Stimulated activated CD8-positive, alpha-beta memory T cell treated with anti-CD3 and anti-CD28 coated beads, Interleukin-12 subunit alpha, Interleukin-12 subunit beta, amount 100 ng/mL, for 1 hour (primary cell): ENCODE measurements at regions not wholly inside any gene's neighbourhood (a gene's known extent, or its start where the extent isn't known, plus 50 kb on each side); places are given as distances from the start of the nearest gene placed in this dataset.

Source experiments
- DNase-seq: peaks from one replicate; pipeline ENCODE4 v3.0.0-alpha.2; 2020; ENCODE audit warnings: low read depth

DNA sequence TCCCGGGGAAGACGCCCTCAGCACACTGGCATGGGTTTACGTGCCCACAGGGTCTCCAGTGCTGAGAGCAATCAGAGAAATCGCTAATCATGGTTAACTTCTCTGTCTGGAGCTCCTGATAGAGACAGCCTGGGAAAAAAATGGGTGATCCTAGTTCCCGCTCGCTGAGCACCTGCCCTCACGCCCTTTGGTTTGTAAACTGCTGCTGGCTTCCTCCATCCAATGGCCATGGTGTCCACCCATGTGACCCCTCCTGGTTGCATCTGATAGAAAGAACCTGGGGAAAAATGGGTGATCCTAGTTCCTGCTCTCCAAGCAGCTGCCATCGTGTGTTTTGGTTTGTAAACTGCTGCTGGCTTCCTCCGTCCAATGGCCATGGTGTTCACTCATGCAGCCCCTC lies 402.2 kb downstream of the PRDM2 start:
- no peak for DNase-seq

DNA sequence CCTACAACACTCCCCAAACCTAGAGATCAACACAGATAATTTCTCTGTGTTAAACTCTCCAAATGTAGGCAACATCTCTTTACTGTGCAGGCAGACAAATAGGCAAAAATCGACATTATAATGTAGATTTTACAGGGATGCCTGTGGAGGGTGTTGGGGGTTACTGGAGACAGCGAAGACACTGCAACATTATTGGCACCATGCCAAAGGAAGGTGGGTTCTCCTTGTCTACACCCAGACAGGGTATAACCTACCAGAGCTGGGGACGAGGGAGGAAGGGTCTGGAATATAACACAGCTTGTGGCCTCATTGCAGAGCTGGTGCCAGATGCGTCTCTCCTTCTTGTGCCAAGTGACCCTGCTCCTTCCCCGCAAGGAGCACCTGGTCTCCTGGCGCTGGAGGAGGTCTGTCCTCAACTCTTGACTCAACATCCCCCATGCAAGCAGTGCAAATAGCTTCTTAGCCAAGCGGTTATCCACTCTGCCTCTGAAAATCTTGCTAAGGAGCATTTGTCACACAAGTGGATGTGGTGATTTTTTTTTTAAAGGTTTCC lies 404.0 kb downstream of the PRDM2 start:
- DNase-seq, result no peak

DNA sequence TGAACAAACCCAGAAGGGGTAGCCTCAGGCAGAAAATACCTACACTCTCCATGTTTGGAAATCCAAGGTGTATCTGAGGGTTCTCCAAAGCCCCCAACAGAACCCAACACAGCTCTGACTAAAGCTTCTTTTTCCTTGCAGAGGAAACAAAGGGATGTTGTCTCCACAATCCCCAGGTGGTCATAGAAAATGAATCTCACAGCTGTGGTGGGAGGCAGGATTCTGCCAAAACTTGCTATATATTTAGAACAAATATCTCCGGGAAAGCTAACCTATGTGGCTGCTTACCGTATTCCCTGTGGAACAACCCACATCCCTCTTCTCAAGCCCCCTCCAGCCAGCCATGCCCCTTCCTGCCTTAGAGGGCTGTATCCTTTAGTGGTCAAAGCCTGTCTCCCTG lies 406.1 kb downstream of the PRDM2 start:
- DNase-seq, result no peak

DNA sequence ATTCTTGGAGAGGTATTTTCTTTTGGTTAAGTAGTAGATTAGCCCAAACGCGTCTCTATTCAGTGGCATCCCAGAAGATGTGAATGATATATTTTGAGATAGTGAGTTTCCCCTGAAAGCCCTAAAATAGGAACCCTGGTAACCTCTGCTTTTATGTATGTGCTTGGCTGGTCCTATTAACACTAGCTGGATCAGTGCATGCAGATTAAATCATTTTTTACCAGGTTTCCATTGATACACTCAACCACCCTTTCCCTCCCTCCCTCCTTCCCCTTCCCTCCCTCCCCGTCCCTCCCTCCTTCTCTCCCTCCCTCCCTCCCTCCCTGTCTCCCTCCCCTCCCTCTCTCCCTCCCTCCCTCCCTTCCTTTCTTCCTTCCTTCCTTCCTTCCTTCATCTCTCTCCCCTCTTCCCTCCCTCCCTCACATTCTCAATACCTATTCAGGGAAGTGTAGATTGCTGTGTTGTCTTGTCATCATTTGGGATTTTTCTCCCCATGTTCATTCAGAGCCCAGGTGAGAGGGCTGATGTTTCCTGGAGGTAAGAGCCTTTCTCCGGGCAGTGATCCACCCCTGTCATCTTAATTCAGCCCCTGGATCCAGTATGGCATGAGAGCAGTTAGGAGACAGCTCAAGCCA lies 406.8 kb downstream of the PRDM2 start:
- DNase-seq, result no peak

DNA sequence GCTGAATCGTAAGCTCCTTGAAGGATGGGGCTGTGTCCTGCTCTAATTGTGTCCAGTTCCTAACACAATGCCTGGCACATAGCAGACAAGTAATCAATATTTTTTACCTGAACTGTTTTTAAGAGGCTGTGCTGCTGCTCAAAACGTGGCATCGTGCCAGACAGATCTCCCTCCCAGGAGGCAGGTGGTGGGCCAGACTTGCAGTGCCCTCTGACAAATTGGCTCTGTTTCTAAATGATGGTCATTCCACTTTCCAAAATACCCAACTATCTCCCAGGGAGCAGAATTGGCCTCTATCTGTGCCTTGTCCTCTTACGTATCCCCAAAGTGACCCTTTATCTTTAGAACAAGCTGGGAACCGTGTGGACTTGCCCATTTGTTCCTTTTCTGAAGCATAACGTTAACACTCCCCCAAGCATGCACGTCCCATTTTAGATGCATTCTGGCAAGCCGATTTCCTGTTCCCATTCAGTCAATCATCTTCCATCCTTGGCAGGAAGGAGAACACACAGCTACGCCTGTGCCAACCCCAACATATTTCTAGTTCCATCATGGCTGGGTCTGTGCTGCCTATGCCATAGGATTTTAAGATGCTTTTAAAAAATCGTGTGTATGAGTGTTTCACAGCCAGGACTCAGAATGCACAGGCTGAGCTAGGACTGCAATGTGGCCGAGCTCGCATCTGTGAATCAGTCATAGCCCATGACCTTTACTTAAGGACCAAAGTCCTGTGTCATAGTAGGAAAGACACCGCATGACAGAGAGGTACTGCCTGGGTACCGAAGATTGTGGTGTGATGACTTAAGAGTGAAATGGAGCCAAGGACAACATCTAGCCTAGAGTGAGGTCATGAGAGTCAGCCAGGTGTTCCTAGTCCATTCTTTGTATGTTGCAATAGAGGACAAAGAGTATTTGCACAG lies 408.6 kb downstream of the PRDM2 start:
- no peak for DNase-seq

DNA sequence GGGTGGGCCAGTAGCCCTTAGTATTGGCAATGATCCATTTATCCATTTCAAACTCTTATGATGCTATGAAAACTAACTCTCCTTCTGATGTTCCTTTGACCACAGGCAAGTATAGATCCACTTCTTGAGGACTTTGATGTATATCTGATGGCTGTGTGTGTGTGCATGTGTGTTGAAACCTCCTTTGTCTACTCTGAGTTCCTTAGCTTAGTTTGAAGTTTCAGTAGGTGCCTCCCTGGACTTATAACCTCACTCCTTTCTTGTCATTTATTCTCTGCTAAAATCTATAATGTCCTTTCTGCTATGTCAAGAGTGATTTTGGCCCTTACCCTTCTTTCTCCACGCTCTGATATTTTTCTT lies 409.3 kb downstream of the PRDM2 start:
- DNase-seq, result no peak

DNA sequence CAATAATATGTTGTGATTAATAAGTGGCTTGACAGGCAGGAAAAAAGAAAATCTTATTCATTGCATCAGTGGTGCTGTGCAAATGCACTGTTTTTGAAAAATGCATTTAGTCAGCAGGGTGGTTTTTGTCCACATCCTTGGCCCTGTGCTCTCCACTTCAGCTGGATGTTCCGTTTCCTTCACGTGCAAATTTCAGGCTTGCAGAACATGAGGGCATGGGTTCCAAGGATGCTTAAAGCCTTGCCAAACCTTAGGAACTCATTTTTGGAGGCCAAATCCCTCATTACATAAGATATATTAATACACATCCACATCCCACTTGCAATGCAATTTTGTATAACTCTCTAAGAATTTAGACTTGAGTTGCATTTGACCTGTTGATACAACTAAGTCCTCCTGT lies 410.1 kb downstream of the PRDM2 start:
- DNase-seq, result no peak

DNA sequence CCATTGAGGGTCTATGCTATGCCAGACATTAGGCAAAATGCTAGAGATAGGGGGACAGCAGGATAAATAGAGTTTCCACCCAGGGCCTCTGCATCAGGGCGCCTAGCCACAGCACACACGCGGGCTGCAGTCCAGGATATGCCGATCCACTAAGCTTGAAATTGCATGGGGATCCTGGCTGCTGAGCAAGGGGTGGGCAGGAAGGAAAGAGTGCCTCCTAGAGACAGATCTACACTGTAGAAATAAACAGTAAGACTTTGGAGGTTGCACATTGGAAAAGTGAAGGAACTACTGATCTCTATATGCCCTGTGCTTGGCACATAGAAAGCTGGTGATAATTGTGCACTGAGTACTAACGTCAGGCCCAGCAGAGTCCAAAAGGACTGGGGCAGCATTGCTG lies 411.1 kb downstream of the PRDM2 start:
- DNase-seq, result no peak

DNA sequence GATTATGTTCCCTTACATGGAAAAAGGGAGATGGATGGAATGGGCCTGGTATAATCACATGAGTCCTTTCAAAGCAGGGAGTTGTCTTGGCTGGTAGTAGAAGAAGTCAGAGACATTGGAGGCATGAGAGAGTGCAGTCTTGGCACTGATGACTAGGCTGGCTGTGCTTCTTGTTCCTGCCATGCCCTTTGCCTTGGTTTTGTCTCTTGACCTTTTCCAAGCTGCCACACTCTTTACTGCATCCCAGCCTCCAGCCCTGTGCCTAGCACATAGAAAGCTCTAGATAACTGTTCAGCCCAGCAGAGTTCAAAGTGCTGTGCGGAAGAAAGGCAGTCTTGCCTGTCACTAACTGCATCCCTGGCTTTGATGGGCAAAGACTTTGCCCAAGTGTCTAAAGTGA lies 412.6 kb downstream of the PRDM2 start:
- no peak for DNase-seq

DNA sequence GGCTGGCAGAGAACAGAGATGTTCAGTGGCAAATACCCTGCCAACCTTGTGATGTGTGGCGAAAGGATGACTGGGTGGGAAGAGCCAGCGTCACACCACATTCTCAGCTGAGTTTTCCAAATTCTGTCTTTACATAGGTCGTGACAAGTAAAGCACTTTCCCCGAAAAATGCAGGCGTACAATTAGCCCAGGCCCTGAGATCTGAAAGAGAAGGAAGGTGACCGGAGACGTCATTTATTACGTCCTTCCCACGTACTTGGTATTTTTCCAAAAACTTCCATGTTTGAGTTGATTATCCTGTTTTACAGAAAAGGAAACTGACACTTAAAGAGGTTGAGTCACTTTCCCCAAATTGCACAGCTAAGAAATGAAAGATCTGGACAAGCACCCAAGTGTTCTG lies 413.3 kb downstream of the PRDM2 start:
- DNase-seq, result no peak

DNA sequence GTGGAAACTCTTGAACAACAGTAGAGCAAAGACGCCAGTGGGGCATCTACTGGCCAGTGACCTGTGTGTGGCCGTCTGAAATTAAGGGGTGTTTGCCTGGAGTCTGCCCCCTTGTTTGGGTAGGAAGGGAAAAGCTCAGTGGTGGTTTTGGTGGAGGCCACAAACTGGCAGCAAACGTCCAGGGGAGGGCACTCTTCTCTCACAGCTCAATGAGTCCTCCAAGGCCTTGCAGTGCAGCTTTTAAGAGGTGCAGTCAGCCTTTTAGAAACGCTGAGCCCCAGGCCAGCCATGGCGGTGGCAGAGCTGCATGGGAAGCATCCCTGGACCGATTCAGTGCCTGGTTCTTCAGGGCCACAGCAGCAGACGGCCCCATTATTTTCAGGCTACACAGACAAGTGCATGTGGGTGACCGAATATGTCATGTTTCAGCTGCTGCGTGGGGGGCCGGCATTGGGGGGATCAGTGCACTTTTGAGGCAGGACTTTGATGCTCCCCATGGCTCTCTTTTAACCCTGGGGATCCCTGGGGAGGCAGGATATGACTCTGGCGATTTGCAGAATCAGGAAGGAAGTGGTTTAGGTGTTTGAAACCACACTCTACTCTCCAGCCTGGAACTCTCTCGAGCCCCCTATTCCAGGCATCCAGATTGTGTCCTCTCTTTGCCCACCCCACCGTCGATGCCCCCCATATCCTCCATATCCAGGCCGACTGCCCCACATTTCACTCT lies 414.0 kb downstream of the PRDM2 start:
- no peak for DNase-seq

DNA sequence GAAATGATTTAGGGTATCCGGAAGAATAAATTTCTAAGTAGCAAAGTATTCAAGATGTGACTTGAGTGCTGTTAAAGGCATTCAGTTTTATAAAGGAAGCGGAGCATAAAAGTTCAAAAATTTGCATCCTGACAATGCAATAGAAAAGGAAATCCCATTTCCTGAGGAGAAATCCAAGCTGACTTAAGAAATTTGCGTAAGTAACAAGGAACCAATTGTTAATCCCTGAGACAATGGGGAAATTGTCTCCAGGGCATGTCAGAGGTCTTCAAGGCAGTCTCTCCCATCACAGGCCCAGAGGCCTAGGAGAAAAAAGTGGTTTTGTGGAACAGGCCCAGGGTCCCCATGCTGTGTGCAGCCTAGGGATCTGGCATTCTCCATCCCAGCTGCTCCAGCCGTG lies 416.0 kb downstream of the PRDM2 start:
- no peak for DNase-seq

DNA sequence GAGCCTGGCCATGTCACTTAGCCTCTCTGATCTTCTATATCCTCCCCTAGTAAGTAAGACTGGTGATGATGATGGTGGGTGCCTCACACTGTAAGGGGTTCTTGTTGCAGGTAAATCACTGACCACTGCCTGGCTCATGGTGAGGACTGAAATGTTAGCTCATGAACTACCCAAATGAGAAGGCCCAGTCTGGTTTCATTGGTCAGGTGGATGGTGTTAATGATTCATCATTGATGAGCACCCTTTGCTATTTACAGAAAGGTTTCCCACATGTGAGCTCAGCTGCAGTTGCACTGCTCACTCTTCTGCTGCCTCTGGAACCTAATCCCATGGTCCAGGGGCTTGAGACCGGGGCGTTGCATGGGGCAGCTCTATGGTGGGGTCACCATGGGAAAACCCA lies 417.7 kb downstream of the PRDM2 start:
- DNase-seq, result no peak

DNA sequence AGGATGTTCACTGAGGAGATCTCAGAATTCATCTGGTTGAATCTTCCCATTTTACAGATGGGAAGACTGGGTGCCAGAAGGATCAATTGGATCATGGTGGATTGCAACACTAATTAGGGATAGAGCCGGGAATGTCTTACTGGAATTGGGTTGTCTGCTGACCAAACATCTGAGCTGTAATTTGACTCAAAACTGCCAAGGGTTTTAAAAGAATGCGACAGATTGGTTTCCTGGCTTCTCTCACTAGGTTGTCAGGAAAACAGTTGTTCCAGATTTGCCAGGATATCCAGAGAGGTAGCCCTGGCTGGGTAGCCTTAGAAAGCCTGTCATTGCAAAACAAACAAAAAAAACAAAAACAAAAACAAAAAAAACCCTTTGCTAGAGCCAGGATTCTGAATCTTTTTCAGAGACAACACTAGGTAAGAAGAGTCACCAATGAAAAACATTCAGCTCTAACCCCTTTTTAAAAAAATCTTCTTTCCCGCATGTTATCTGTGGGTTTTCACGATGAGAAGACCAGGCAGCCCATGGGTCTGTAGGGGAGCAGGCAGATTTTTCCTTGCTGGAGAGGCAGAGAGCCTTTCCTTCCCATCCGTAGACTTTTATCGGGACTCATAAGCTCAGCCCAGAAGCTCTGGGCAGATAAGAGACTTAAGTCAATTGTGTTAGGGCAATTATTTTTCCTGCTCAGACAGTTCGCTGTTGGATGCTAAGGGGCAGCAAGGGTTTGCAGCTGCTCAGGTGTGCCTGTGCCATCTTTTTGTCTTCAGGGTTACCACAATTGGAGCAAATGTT lies 418.9 kb downstream of the PRDM2 start:
- no peak for DNase-seq

DNA sequence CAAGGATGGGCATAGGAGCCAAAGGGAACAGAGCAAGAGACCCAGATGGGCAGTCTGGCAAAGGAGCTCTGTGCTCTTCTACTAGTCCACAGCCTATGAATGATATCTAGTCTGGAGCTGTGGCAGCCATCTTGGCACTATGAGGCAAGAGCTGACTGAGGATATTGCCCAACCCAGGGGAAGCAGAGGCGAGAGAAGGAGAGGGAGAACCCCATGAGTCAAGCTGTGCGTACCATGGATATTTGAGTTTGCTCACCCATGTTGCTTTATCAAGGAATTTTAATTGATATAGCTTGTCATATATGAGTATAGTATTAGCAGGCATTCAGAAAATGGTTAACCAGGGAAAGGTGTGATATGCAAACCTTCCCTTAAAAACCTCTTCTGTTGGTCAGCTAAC lies 420.9 kb downstream of the PRDM2 start:
- DNase-seq, result no peak

DNA sequence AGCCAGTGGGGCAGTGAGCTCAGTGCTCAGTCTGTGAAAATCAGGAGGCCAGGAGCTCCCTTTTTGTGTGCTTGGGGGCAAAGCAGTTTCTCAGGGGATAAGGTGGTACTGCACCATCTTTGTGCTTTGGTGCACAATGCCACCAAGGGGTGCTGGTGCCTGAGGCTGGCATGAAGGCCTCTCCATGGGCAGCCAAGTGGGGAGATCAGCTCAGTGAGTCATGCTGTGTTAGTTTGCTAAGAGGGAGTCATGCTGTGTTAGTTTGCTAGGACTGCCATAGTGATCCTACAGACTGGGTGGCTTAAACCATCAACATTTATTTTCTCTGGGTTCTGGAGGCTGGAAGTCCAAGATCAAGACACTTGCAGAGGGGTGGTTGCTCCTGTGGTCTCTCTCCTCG lies 428.1 kb downstream of the PRDM2 start:
- DNase-seq, result no peak

DNA sequence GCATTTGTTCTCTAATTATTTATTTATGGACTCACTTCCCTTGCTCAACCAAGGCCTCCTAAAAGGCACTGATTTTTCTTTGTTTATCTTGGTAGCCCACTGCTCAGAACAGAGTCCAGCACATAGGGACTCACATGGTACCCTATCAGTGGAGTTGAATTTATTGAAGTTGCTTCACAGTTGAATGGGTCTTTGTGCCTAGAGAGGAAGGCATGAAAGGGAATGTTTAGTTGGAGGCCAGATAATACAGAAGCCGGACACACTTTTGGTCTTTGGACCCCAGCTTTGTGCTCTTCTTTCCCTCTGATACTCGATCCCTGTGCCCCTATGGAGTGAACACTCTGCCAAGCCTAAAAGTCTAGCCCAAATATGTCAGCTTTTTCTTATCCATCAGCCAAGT lies 429.0 kb downstream of the PRDM2 start:
- no peak for DNase-seq

DNA sequence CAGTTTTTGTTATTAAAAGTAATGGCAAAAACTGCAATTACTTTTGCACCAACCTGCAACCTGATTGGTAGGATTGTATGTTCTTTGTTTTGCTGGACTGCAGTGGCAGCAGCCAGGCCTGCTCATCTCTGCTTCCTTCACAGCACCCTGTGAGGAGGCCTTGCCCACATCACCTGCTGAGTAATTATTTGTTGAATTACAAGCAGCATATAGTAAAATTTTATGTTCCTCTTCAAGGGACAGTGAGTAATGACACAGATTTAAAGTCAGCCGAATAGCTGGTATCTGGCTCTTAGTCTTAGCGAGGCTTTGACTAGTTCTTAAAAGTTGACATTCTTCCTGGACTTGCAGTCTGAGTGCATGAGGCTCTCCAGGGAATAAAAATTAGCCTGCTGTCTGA lies 435.1 kb downstream of the PRDM2 start:
- DNase-seq, result no peak

DNA sequence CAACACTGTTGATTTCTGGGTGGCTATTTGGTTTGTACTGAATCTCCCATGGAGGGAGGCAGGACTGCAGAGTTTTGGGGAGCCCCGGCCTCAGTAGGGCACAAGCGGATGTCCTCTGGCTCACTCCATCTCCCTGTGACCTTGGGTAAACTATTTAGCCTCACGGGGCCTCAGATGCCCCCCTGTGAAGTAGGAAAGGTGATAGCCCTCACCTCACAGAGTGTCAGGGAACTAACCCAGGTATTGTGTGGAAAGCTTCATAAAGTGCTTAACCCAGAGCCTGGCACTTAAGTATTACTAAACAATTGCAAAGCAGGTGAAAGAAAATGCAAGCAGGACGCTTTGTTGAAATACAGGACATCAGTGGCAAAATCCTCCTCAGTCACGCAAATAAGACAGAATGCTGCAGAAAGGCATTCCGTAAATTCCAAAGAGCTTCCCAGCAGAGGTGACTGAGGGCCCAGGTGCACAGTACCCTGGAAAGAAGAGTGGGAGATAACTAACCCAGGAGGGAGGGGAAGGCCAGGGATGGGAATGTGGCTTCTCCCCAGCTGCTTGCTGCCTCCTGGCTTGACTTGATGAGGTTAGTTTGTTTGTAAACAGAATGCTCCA lies 436.3 kb downstream of the PRDM2 start:
- DNase-seq, result no peak

DNA sequence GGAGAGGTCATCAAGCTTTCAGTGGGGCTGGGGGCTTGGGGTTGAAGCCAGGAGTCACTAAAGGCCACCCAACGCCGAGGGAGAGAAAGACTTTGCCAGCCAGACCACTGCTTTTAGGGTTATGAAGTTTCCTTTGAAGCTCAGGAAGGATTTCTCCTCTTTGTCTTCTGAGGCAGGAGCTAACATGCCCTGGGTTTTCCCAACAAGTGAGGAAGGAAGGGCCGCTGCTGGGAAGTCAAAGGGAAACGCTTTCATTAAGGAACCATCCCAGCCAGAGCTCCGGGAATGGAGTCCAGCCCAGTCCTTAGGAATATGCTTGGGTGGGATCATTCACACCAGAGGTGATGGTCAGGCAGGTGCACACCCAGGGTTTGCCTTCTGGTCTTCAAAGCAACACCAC lies 436.9 kb downstream of the PRDM2 start:
- no peak for DNase-seq

DNA sequence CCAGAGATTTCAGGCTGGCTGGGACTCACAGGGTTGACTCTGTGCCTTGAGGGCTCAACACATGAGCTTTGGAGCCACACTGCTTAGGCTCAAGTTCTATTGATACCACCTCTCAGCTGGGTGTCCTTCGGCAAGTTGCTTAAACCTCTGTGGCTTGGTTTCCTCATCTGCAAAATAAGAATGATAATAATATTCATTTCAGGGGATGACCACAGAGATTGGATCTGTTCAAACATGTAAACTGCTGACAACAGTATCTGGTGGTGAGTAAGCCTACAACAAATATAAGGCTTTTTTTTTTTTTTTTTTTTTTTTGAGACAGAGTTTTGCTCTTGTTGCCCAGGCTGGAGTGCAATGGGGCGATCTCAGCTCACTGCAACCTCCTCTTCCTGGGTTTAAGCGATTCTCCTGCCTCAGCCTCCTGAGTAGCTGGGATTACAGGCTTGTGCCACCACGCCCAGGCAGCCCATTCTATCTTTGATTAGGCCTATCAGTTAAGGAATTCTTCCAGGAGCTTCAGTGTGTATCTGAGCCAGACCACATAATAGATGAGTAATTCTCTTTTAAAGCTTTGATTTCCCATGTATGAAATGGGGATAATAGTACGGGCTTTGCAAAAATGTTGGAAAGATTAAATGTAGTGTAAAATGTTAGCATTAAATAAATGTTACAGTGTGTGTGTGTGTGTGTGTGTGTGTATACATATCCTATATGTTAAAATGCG lies 437.6 kb downstream of the PRDM2 start:
- no peak for DNase-seq
